B cell (primary cell): ENCODE measurements at regions not wholly inside any gene's neighbourhood (a gene's known extent, or its start where the extent isn't known, plus 50 kb on each side); places are given as distances from the start of the nearest gene placed in this dataset.

Source experiments
- ATAC-seq: fragments of 200-7000 bp; cut with Tn5 transposase; one replicate; pipeline ENCODE4 v1.10.0; 2021; ENCODE audit warnings: low read depth, mild to moderate bottlenecking, moderate number of reproducible peaks, moderate library complexity
- CTCF ChIA-PET: fragments of 350-600 bp; sonication (Branson Sonifier 250); formaldehyde crosslinking; loops from one replicate; lab custom pipeline; 2021; ENCODE audit warnings: antibody characterized with exemption, inconsistent platforms; lab: Charles Lee
- POLR2A ChIA-PET: fragments of 350-600 bp; sonication (Branson Sonifier 250); formaldehyde crosslinking; loops from one replicate; lab custom pipeline; 2021; ENCODE audit warnings: antibody characterized with exemption; lab: Charles Lee
- DNase-seq: peaks from one replicate; pipeline ENCODE4 v3.0.0; 2013
- H2AFZ ChIP-seq: 2 replicates; pipeline ENCODE4 v1.6.1; 2012; ENCODE audit warnings: mild to moderate bottlenecking, low read depth, low read length; ENCODE audit not compliant: insufficient read depth, poor library complexity, severe bottlenecking
- H3K27ac ChIP-seq, 2 donors: 1 replicate in 1 of 2; 2 replicates in 1 of 2; pipeline ENCODE4 v1.5.1; 2012 to 2013; ENCODE audit warnings: low read length in 2 of 2, mild to moderate bottlenecking in 2 of 2, moderate library complexity in 1 of 2
- H3K27me3 ChIP-seq, 4 experiments: fragments of 200-600 bp in 1 of 4; sonication (generic) in 1 of 4; replicated peaks in 1 of 4; 1 replicate in 2 of 4; 2 replicates in 2 of 4; pipeline versions ENCODE4 v1.6.1 to v1.7.0; 2013 to 2016; ENCODE audit warnings: low read length in 3 of 4, mild to moderate bottlenecking in 2 of 4, mixed read lengths in 1 of 4, moderate library complexity in 1 of 4; ENCODE audit not compliant: insufficient read depth in 4 of 4, control insufficient read depth in 3 of 4; ENCODE audit errors: control extremely low read depth in 1 of 4
- H3K36me3 ChIP-seq, 2 experiments: replicated peaks in 1 of 2; 1 replicate in 1 of 2; 2 replicates in 1 of 2; pipeline versions ENCODE4 v1.6.1 to v1.7.1; 2013; ENCODE audit warnings: low read length in 1 of 2; ENCODE audit not compliant: insufficient read depth in 2 of 2, control insufficient read depth in 1 of 2; ENCODE audit errors: control extremely low read depth in 1 of 2, extremely low read depth in 1 of 2
- H3K4me1 ChIP-seq, 2 donors: fragments of 200-600 bp in 1 of 2; sonication (generic) in 1 of 2; 1 replicate in 1 of 2; 2 replicates in 1 of 2; pipeline versions ENCODE4 v1.5.1 to v1.6.1; 2013 to 2017; ENCODE audit warnings: low read length in 2 of 2; ENCODE audit not compliant: control insufficient read depth in 2 of 2, insufficient read depth in 2 of 2
- H3K4me2 ChIP-seq: replicated peaks from 2 replicates; pipeline ENCODE3; 2012; ENCODE audit warnings: mild to moderate bottlenecking, low read depth, low read length; ENCODE audit not compliant: poor library complexity, severe bottlenecking
- H3K4me3 ChIP-seq, 5 experiments: fragments of 200-600 bp in 1 of 5; sonication (generic) in 1 of 5; 1 replicate in 3 of 5; 2 replicates in 2 of 5; pipeline versions ENCODE4 v1.5.1 to v1.7.0; 2011 to 2016; ENCODE audit warnings: low read length in 4 of 5, mild to moderate bottlenecking in 4 of 5, low read depth in 2 of 5, control low read depth in 1 of 5, moderate library complexity in 1 of 5; ENCODE audit not compliant: insufficient read depth in 1 of 5; ENCODE audit errors: control extremely low read depth in 1 of 5, extremely low read depth in 1 of 5
- H3K79me2 ChIP-seq: fragments of 200-600 bp; sonication (generic); one replicate; pipeline ENCODE4 v1.6.0; 2016; ENCODE audit warnings: low read length; ENCODE audit not compliant: control insufficient read depth, insufficient read depth
- H3K9ac ChIP-seq: fragments of 200-600 bp; sonication (generic); 2 replicates; pipeline ENCODE4 v1.6.1; 2017; ENCODE audit warnings: mild to moderate bottlenecking, low read length, moderate library complexity
- H3K9me3 ChIP-seq, 3 donors: one replicate each; pipeline versions ENCODE4 v1.6.1 to v1.7.1; 2013; ENCODE audit warnings: low read length in 2 of 3; ENCODE audit not compliant: control insufficient read depth in 2 of 3, insufficient read depth in 1 of 3; ENCODE audit errors: control extremely low read depth in 1 of 3
- H4K20me1 ChIP-seq: 2 replicates; pipeline ENCODE4 v1.6.0; 2012; ENCODE audit warnings: mild to moderate bottlenecking, low read length; ENCODE audit not compliant: insufficient read depth, control insufficient read depth, poor library complexity, severe bottlenecking
- H3K27ac Mint-ChIP-seq: one replicate; pipeline ENCODE4 v1.8.0; 2021; ENCODE audit warnings: mixed read lengths
- H3K27me3 Mint-ChIP-seq: one replicate; pipeline ENCODE4 v1.8.0; 2021; ENCODE audit warnings: mixed read lengths
- H3K4me1 Mint-ChIP-seq: one replicate; pipeline ENCODE4 v1.8.0; 2021; ENCODE audit warnings: mixed read lengths
- H3K4me3 Mint-ChIP-seq: one replicate; pipeline ENCODE4 v1.8.0; 2021; ENCODE audit warnings: mixed read lengths
- H3K9me3 Mint-ChIP-seq: one replicate; pipeline ENCODE4 v1.8.0; 2022; ENCODE audit warnings: mixed read lengths; ENCODE audit not compliant: insufficient read depth
- CTCF ChIP-seq: fragments of 200-600 bp; IDR thresholded peaks from one replicate; pipeline ENCODE4 v1.8.0; 2022; ENCODE audit warnings: antibody characterized with exemption, mild to moderate bottlenecking
- EZH2 ChIP-seq: IDR thresholded peaks from 2 replicates; pipeline ENCODE4 v1.6.1; 2012; ENCODE audit warnings: borderline replicate concordance, low read depth, mild to moderate bottlenecking, moderate library complexity, low read length; ENCODE audit not compliant: insufficient read depth, poor library complexity, severe bottlenecking
- WGBS: methylation state at CpG from one replicate; pipeline ENCODE4 v1.1.5; 2013; ENCODE audit warnings: missing lambda C conversion rate; ENCODE audit not compliant: insufficient coverage; 5-methylcytosine and 5-hydroxymethylcytosine counted together
- intact Hi-C: fragments of 100-400 bp; cut with micrococcal nuclease; formaldehyde crosslinking; loops from one replicate; pipeline ENCODE4 v1.10.0; 2022

GRCh38 chr3:144839991-144840390, 868.4 kb downstream of the DIPK2A start:
- ChIA-PET POLR2A (no interaction called here), CTCF (no interaction called here)
- Histone ChIP-seq H3K4me2 (no peak overlapping the region), H4K20me1 (no peaks in the 10 kb centered on the region), H3K9me3 (peaks cover 0 to 6% (median 2%) of the 10 kb centered on the region in 3 donors), H2AFZ (no peak overlapping the region), H3K27ac (no peak overlapping the region), H3K4me3 (no peak overlapping the region), H3K36me3 (no peaks in the 10 kb centered on the region), H3K27me3 (no peaks in the 10 kb centered on the region), H3K79me2 (no peaks in the 10 kb centered on the region), H3K4me1 (no peaks in the 10 kb centered on the region), H3K9ac (no peak overlapping the region)
- Mint-ChIP-seq H3K4me1 (no peaks in the 10 kb centered on the region), H3K27me3 (no peaks in the 10 kb centered on the region), H3K4me3 (no peak overlapping the region), H3K9me3 (peaks cover 8% of the 10 kb centered on the region), H3K27ac (no peak overlapping the region)
- WGBS: no CpG with 5 or more reads among the region's 2 CpGs
- ATAC-seq (no peak), DNase-seq (no peak)
- TF ChIP-seq CTCF (no peak), EZH2 (no peak)
- intact Hi-C loops: no loop called here

- Mint-ChIP-seq H3K4me3 (no peak overlapping the region), H3K27me3 (no peaks in the 10 kb centered on the region), H3K27ac (no peak overlapping the region), H3K9me3 (peaks cover 2% of the 10 kb centered on the region), H3K4me1 (no peaks in the 10 kb centered on the region)
- intact Hi-C loops: no loop called here
- ATAC-seq (no peak), DNase-seq (no peak)
- no peaks in the 10 kb centered on the region for H4K20me1 ChIP-seq
- H3K79me2 ChIP-seq: no peaks in the 10 kb centered on the region
- WGBS: no CpG with 5 or more reads among the region's 1 CpG
- no peak overlapping the region for H3K27ac ChIP-seq
- H3K4me3 ChIP-seq: no peak overlapping the region
- H3K9me3 ChIP-seq: peaks cover 0 to 6% (median 2%) of the 10 kb centered on the region in 3 donors
- TF ChIP-seq EZH2 (no peak), CTCF (no peak)
- CTCF ChIA-PET: no interaction called here
- no peak overlapping the region for H3K4me2 ChIP-seq
- H2AFZ ChIP-seq: no peak overlapping the region
- no peaks in the 10 kb centered on the region for H3K27me3 ChIP-seq
- no peaks in the 10 kb centered on the region for H3K36me3 ChIP-seq
- no peak overlapping the region for H3K9ac ChIP-seq
- POLR2A ChIA-PET: no interaction called here
- H3K4me1 ChIP-seq: no peaks in the 10 kb centered on the region
Measured at GRCh38 chr3:144840866-144841265, 869.2 kb downstream of the DIPK2A start.
